Tibial nerve (tissue), 4 donors: ENCODE measurements at regions not wholly inside any gene's neighbourhood (a gene's known extent, or its start where the extent isn't known, plus 50 kb on each side); places are given as distances from the start of the nearest gene placed in this dataset.

Source experiments
- DNase-seq, 2 donors: peaks; one replicate each; pipeline ENCODE4 v3.0.0-alpha.2; 2019; ENCODE audit warnings: low spot score in 2 of 2
- H3K27ac ChIP-seq, 4 donors: fragments of 200-600 bp; sonication (generic) in 3 of 4; one replicate each; pipeline ENCODE4 v1.5.1; 2017 to 2019; ENCODE audit warnings: mild to moderate bottlenecking in 1 of 4
- H3K27me3 ChIP-seq, 2 donors: fragments of 200-600 bp; sonication (generic) in 1 of 2; one replicate each; pipeline versions ENCODE4 v1.5.1 to v1.6.0; 2017 to 2019
- H3K36me3 ChIP-seq, 3 donors: fragments of 200-600 bp; sonication (generic); one replicate each; pipeline ENCODE4 v1.5.1; 2018 to 2019
- H3K4me1 ChIP-seq, 4 donors: fragments of 200-600 bp; sonication (generic) in 3 of 4; one replicate each; pipeline ENCODE4 v1.5.1; 2017 to 2019
- H3K4me3 ChIP-seq, 4 donors: fragments of 200-600 bp; sonication (generic) in 3 of 4; one replicate each; pipeline ENCODE4 v1.5.1; 2017 to 2019; ENCODE audit warnings: mild to moderate bottlenecking in 1 of 4, moderate library complexity in 1 of 4
- H3K9me3 ChIP-seq, 4 donors: fragments of 200-600 bp; sonication (generic) in 3 of 4; one replicate each; pipeline ENCODE4 v1.5.1; 2017 to 2019
- EP300 ChIP-seq, 2 donors: sonication (generic); formaldehyde crosslinking; IDR thresholded peaks; one replicate each; pipeline ENCODE4 v1.6.1; 2017; ENCODE audit warnings: antibody characterized with exemption in 2 of 2, mild to moderate bottlenecking in 1 of 2
- POLR2A ChIP-seq, 2 donors: fragments of 450-650 bp; IDR thresholded peaks; one replicate each; pipeline ENCODE4 v1.6.1; 2017; ENCODE audit warnings: antibody characterized with exemption in 2 of 2, mild to moderate bottlenecking in 2 of 2, moderate library complexity in 2 of 2
- WGBS, 2 donors: methylation state at CpG; one replicate each; pipeline ENCODE4 v1.1.5; 2018; 5-methylcytosine and 5-hydroxymethylcytosine counted together
- TF ChIP-seq, protein P1 (sequence below), 5 experiments: fragments of 200-600 bp in 3 of 5; fragments of 450-650 bp in 2 of 5; sonication (generic) in 3 of 5; IDR thresholded peaks; one replicate each; pipeline ENCODE4 v1.5.1; 2016 to 2019; ENCODE audit warnings: antibody characterized with exemption in 5 of 5, mild to moderate bottlenecking in 3 of 5, moderate library complexity in 2 of 5

DNA sequence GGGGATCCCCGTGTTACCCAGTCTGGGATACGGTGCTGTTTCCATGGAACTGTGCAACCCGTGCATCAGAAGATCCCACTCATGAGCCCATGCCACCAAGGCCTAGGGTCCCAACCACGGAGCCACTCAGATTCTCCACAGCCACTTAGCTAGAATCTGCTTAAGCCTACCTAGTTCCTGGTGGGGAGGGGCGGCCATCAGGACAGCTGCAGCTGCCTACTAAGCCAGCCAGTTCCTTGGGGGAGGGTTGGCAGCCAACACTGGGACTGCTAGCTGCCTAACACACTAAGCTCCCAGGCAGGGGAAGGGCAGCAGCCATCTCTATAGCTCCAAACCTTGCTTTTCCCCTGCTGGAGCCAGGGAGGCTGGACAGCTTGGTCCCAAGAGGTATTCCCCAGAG is 549.2 kb upstream of the BRINP3 start:
- Histone ChIP-seq H3K36me3 (no peaks in the 10 kb centered on the region), H3K4me3 (no peak overlapping the region), H3K4me1 (no peaks in the 10 kb centered on the region), H3K27me3 (no peaks in the 10 kb centered on the region), H3K27ac (no peak overlapping the region), H3K9me3 (peaks cover 0 to 7% (median 0%) of the 10 kb centered on the region in 4 donors)
- DNase-seq = no peak
- TF ChIP-seq, protein P1, sequence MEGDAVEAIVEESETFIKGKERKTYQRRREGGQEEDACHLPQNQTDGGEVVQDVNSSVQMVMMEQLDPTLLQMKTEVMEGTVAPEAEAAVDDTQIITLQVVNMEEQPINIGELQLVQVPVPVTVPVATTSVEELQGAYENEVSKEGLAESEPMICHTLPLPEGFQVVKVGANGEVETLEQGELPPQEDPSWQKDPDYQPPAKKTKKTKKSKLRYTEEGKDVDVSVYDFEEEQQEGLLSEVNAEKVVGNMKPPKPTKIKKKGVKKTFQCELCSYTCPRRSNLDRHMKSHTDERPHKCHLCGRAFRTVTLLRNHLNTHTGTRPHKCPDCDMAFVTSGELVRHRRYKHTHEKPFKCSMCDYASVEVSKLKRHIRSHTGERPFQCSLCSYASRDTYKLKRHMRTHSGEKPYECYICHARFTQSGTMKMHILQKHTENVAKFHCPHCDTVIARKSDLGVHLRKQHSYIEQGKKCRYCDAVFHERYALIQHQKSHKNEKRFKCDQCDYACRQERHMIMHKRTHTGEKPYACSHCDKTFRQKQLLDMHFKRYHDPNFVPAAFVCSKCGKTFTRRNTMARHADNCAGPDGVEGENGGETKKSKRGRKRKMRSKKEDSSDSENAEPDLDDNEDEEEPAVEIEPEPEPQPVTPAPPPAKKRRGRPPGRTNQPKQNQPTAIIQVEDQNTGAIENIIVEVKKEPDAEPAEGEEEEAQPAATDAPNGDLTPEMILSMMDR (IDR thresholded peaks at IDR 0.05) = no peak
- TF ChIP-seq EP300 (IDR thresholded peaks at IDR 0.05) = no peak
- TF ChIP-seq POLR2A (IDR thresholded peaks at IDR 0.05) = no peak
- WGBS, 2 donors = 88 to 94% methylated on average over 3 to 5 of the region's 5 CpGs

GRCh38 chr1:191034132-191034531 is 556.5 kb upstream of the BRINP3 start:
- WGBS, 2 donors = 82 to 92% methylated on average over 2 of the region's 2 CpGs
- TF ChIP-seq, protein P1 (IDR thresholded peaks at IDR 0.05) = no peak
- TF ChIP-seq POLR2A (IDR thresholded peaks at IDR 0.05) (no peak), EP300 (IDR thresholded peaks at IDR 0.05) (no peak)
- Histone ChIP-seq H3K27me3 (no peaks in the 10 kb centered on the region), H3K4me1 (no peaks in the 10 kb centered on the region), H3K27ac (no peak overlapping the region), H3K9me3 (peaks cover 0 to 6% (median 0%) of the 10 kb centered on the region in 4 donors), H3K36me3 (no peaks in the 10 kb centered on the region), H3K4me3 (no peak overlapping the region)
- DNase-seq = no peak

DNA sequence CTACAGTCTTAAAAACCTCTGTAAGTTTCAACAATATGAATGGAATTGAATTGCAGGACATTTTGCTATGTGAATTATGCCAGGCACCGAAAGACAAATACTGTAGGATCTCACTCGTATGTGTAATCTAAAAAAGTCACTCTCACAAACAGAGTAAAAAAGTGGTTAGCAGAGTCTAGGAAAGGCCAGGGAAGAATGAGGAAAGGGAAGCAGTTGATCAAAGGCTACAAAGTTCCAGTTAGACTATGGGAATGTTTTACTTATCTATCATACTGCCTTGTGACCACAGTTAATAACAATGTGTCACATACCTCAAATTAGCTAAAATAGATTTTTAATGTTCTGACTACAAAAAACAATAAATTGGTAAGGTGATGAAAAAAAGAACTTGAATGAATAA is 565.4 kb upstream of the BRINP3 start:
- H3K36me3 ChIP-seq = no peaks in the 10 kb centered on the region
- H3K9me3 ChIP-seq = no peaks in the 10 kb centered on the region
- TF ChIP-seq, protein P1 (IDR thresholded peaks at IDR 0.05) = no peak
- TF ChIP-seq EP300 (IDR thresholded peaks at IDR 0.05) (no peak), POLR2A (IDR thresholded peaks at IDR 0.05) (no peak)
- H3K27me3 ChIP-seq = no peaks in the 10 kb centered on the region
- H3K4me3 ChIP-seq = no peak overlapping the region
- WGBS, 2 donors = 74 to 78% methylated on average over 2 of the region's 2 CpGs
- no peak for DNase-seq
- no peak overlapping the region for H3K27ac ChIP-seq
- no peaks in the 10 kb centered on the region for H3K4me1 ChIP-seq

DNA sequence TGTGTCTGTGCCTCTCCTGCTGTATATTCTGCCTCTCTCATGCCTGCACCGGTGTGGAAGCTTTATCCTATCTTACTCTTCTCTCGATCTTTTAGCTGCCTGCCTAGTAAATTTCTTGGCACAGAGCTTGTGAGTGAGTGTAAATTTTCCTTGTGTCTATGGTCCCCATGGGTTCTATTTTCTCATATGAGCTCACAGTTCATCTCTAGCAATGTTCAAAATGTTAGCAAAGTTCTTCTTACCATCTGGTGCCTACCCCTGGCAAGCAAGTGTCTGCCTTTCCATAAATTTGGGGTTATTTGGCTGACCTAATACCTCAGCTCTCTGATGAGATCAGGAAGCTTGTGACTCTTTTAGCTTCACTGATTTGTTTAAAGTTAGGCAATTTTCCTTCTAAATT is 572.1 kb upstream of the BRINP3 start:
- TF ChIP-seq POLR2A (IDR thresholded peaks at IDR 0.05) (no peak), EP300 (IDR thresholded peaks at IDR 0.05) (no peak)
- TF ChIP-seq, protein P1 (IDR thresholded peaks at IDR 0.05) = no peak
- H3K36me3 ChIP-seq = no peaks in the 10 kb centered on the region
- H3K9me3 ChIP-seq = no peaks in the 10 kb centered on the region
- H3K4me1 ChIP-seq = no peaks in the 10 kb centered on the region
- H3K4me3 ChIP-seq = no peak overlapping the region
- H3K27ac ChIP-seq = no peak overlapping the region
- no peaks in the 10 kb centered on the region for H3K27me3 ChIP-seq
- WGBS, 2 donors = 51 to 66% methylated on average over 2 of the region's 2 CpGs
- no peak for DNase-seq

GRCh38 chr1:191052888-191053287 is 575.2 kb upstream of the BRINP3 start:
- no peaks in the 10 kb centered on the region for H3K36me3 ChIP-seq
- no peak for DNase-seq
- TF ChIP-seq, protein P1 (IDR thresholded peaks at IDR 0.05) = no peak
- TF ChIP-seq EP300 (IDR thresholded peaks at IDR 0.05) (no peak), POLR2A (IDR thresholded peaks at IDR 0.05) (no peak)
- no peaks in the 10 kb centered on the region for H3K4me1 ChIP-seq
- H3K4me3 ChIP-seq = no peak overlapping the region
- no peaks in the 10 kb centered on the region for H3K27me3 ChIP-seq
- no peak overlapping the region for H3K27ac ChIP-seq
- H3K9me3 ChIP-seq = no peaks in the 10 kb centered on the region
- 90% methylated on average over 6 of the region's 6 CpGs for WGBS, 2 donors
